SK-N-SH treated with all-trans-retinoic acid at 6 μM for 48 hours (cell line): ENCODE measurements at regions not wholly inside any gene's neighbourhood (a gene's known extent, or its start where the extent isn't known, plus 50 kb on each side); places are given as distances from the start of the nearest gene placed in this dataset.

ENCODE experiments used
- ATAC-seq: fragments of 200-7000 bp; cut with Tn5 transposase; 3 replicates; pipeline ENCODE4 v1.9.1; 2020; ENCODE audit warnings: mild to moderate bottlenecking, moderate library complexity
- ARNTL ChIP-seq: fragments of 450-650 bp; formaldehyde crosslinking; IDR thresholded peaks from 2 replicates; pipeline ENCODE4 v1.5.0; 2020; ENCODE audit warnings: low read depth, mild to moderate bottlenecking, moderate library complexity, borderline replicate concordance
- BACH2 ChIP-seq: fragments of 250-450 bp; sonication (Bioruptor Pico); IDR thresholded peaks from 2 replicates; pipeline ENCODE4 v1.9.0; 2021; ENCODE audit warnings: mild to moderate bottlenecking, borderline replicate concordance
- CREB5 ChIP-seq: fragments of 250-450 bp; sonication (Bioruptor Pico); IDR thresholded peaks from 2 replicates; pipeline ENCODE4 v1.5.1; 2020; ENCODE audit warnings: low read depth, mild to moderate bottlenecking, moderate library complexity
- CSDC2 ChIP-seq: fragments of 250-450 bp; sonication (Bioruptor Pico); IDR thresholded peaks from 2 replicates; pipeline ENCODE4 v1.5.0; 2020; ENCODE audit warnings: mild to moderate bottlenecking, moderate library complexity
- ESRRG ChIP-seq: fragments of 250-450 bp; sonication (Bioruptor Pico); IDR thresholded peaks from 2 replicates; pipeline ENCODE4 v1.6.1; 2021; ENCODE audit warnings: mild to moderate bottlenecking
- GLIS3 ChIP-seq: fragments of 250-450 bp; sonication (Bioruptor Pico); IDR thresholded peaks from 2 replicates; pipeline ENCODE4 v1.5.0; 2020; ENCODE audit warnings: mild to moderate bottlenecking, moderate library complexity
- ISL1 ChIP-seq: fragments of 250-450 bp; sonication (Bioruptor Pico); IDR thresholded peaks from 2 replicates; pipeline ENCODE4 v2.1.2; 2022; ENCODE audit warnings: mild to moderate bottlenecking, moderate library complexity
- OSR1 ChIP-seq: fragments of 250-450 bp; sonication (Bioruptor Pico); IDR thresholded peaks from 2 replicates; pipeline ENCODE4 v1.8.0; 2022; ENCODE audit warnings: moderate library complexity, mild to moderate bottlenecking, inconsistent platforms
- PPARA ChIP-seq: fragments of 250-450 bp; sonication (Bioruptor Pico); IDR thresholded peaks from 2 replicates; pipeline ENCODE4 v1.5.0; 2020; ENCODE audit warnings: mild to moderate bottlenecking, borderline replicate concordance
- RARB ChIP-seq: fragments of 250-450 bp; sonication (Bioruptor Pico); IDR thresholded peaks from 2 replicates; pipeline ENCODE4 v1.8.0; 2021; ENCODE audit warnings: mild to moderate bottlenecking, moderate library complexity
- SNAI2 ChIP-seq: fragments of 250-450 bp; sonication (Bioruptor Pico); IDR thresholded peaks from 2 replicates; pipeline ENCODE4 v1.5.0; 2020; ENCODE audit warnings: mild to moderate bottlenecking, moderate library complexity
- TCF4 ChIP-seq: fragments of 250-450 bp; sonication (Bioruptor Pico); IDR thresholded peaks from 2 replicates; pipeline ENCODE4 v1.8.0; 2021; ENCODE audit warnings: mild to moderate bottlenecking, moderate library complexity, borderline replicate concordance
- ZC3H10 ChIP-seq: fragments of 250-450 bp; sonication (Bioruptor Pico); IDR thresholded peaks from 2 replicates; pipeline ENCODE4 v1.5.1; 2021; ENCODE audit warnings: mild to moderate bottlenecking, moderate library complexity
- ZFP3 ChIP-seq: fragments of 250-450 bp; sonication (Bioruptor Pico); IDR thresholded peaks from 2 replicates; pipeline ENCODE4 v1.5.0; 2020; ENCODE audit warnings: mild to moderate bottlenecking, moderate library complexity
- ZFP30 ChIP-seq: fragments of 450-650 bp; formaldehyde crosslinking; IDR thresholded peaks from 2 replicates; pipeline ENCODE4 v1.5.0; 2022; ENCODE audit warnings: mild to moderate bottlenecking, moderate library complexity
- ZNF565 ChIP-seq: fragments of 450-650 bp; formaldehyde crosslinking; conservative IDR thresholded peaks from 2 replicates; pipeline ENCODE4 v1.5.0; 2020; ENCODE audit warnings: low read depth, mild to moderate bottlenecking, moderate library complexity
- ZNF70 ChIP-seq: fragments of 450-650 bp; formaldehyde crosslinking; IDR thresholded peaks from 2 replicates; pipeline ENCODE4 v1.5.0; 2020; ENCODE audit warnings: mild to moderate bottlenecking, moderate library complexity
- TF ChIP-seq, protein P1 (sequence below): fragments of 250-450 bp; sonication (Bioruptor Pico); IDR thresholded peaks from 2 replicates; pipeline ENCODE4 v1.8.0; 2021; ENCODE audit warnings: low read depth, mild to moderate bottlenecking, moderate library complexity, borderline replicate concordance
- TF ChIP-seq, protein P2 (sequence below): fragments of 250-450 bp; sonication (Bioruptor Pico); IDR thresholded peaks from 2 replicates; pipeline ENCODE4 v1.8.0; 2020; ENCODE audit warnings: mild to moderate bottlenecking, moderate library complexity, borderline replicate concordance
- TF ChIP-seq, protein P3 (sequence below): fragments of 250-450 bp; sonication (Bioruptor Pico); IDR thresholded peaks from 2 replicates; pipeline ENCODE4 v1.5.1; 2021; ENCODE audit warnings: mild to moderate bottlenecking, moderate library complexity

DNA sequence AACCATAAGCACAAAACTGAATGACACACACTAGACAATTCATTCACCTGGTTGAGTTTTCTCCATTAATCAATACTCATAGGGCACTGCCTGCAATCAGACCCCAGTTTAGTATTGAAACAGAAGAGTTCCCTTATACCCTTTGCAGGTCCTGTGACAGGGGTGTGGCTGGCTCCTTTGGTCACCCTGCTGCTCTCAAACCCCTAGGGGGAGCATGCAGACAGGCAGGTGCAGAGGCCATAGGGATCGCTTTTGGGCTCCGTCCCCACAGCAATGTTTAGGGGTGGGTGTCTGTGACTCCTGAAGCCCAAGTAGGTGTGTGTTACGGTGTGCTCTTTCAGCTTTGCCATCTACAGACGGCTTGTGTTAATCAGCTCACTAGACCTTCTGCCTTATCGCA, 210.4 kb downstream of the CENPW start:
- ATAC-seq = no peak
- TF ChIP-seq ZFP30 (CRISPR knock-in tag) = no peak
- TF ChIP-seq, protein P1, sequence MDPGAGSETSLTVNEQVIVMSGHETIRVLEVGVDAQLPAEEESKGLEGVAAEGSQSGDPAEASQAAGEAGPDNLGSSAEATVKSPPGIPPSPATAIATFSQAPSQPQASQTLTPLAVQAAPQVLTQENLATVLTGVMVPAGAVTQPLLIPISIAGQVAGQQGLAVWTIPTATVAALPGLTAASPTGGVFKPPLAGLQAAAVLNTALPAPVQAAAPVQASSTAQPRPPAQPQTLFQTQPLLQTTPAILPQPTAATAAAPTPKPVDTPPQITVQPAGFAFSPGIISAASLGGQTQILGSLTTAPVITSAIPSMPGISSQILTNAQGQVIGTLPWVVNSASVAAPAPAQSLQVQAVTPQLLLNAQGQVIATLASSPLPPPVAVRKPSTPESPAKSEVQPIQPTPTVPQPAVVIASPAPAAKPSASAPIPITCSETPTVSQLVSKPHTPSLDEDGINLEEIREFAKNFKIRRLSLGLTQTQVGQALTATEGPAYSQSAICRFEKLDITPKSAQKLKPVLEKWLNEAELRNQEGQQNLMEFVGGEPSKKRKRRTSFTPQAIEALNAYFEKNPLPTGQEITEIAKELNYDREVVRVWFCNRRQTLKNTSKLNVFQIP (CRISPR knock-in tag) = no peak
- TF ChIP-seq BACH2 (CRISPR knock-in tag) = no peak
- no peak for TF ChIP-seq RARB (CRISPR knock-in tag)
- no peak for TF ChIP-seq CSDC2 (CRISPR knock-in tag)
- TF ChIP-seq, protein P2, sequence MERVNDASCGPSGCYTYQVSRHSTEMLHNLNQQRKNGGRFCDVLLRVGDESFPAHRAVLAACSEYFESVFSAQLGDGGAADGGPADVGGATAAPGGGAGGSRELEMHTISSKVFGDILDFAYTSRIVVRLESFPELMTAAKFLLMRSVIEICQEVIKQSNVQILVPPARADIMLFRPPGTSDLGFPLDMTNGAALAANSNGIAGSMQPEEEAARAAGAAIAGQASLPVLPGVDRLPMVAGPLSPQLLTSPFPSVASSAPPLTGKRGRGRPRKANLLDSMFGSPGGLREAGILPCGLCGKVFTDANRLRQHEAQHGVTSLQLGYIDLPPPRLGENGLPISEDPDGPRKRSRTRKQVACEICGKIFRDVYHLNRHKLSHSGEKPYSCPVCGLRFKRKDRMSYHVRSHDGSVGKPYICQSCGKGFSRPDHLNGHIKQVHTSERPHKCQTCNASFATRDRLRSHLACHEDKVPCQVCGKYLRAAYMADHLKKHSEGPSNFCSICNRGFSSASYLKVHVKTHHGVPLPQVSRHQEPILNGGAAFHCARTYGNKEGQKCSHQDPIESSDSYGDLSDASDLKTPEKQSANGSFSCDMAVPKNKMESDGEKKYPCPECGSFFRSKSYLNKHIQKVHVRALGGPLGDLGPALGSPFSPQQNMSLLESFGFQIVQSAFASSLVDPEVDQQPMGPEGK (CRISPR knock-in tag) = no peak
- TF ChIP-seq, all 23 proteins: peak for 0

- TF ChIP-seq GLIS3 = no peak
- TF ChIP-seq, protein P1 (CRISPR knock-in tag) = no peak
- TF ChIP-seq, protein P2 (CRISPR knock-in tag) = no peak
- TF ChIP-seq, protein P3, sequence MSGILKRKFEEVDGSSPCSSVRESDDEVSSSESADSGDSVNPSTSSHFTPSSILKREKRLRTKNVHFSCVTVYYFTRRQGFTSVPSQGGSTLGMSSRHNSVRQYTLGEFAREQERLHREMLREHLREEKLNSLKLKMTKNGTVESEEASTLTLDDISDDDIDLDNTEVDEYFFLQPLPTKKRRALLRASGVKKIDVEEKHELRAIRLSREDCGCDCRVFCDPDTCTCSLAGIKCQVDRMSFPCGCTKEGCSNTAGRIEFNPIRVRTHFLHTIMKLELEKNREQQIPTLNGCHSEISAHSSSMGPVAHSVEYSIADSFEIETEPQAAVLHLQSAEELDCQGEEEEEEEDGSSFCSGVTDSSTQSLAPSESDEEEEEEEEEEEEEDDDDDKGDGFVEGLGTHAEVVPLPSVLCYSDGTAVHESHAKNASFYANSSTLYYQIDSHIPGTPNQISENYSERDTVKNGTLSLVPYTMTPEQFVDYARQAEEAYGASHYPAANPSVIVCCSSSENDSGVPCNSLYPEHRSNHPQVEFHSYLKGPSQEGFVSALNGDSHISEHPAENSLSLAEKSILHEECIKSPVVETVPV (CRISPR knock-in tag) = no peak
- no peak for ATAC-seq
Observed at GRCh38 chr6:126551832-126552231, 211.9 kb downstream of the CENPW start.

- TF ChIP-seq ESRRG (CRISPR knock-in tag) = no peak
- TF ChIP-seq ZNF70 (CRISPR knock-in tag) = no peak
- no peak for TF ChIP-seq BACH2 (CRISPR knock-in tag)
- TF ChIP-seq ISL1 = no peak
- TF ChIP-seq ZFP30 (CRISPR knock-in tag) = no peak
- TF ChIP-seq CREB5 (CRISPR knock-in tag) = no peak
- TF ChIP-seq SNAI2 (CRISPR knock-in tag) = no peak
- no peak for TF ChIP-seq ZC3H10 (CRISPR knock-in tag)
- TF ChIP-seq RARB (CRISPR knock-in tag) = no peak
- TF ChIP-seq ARNTL = no peak
- TF ChIP-seq ZNF565 = no peak
- no peak for TF ChIP-seq GLIS3
- no peak for TF ChIP-seq TCF4
- TF ChIP-seq OSR1 (CRISPR knock-in tag) = no peak
- TF ChIP-seq CSDC2 (CRISPR knock-in tag) = no peak
- TF ChIP-seq, protein P3 (CRISPR knock-in tag) = no peak
- no peak for TF ChIP-seq ZFP3 (CRISPR knock-in tag)
- TF ChIP-seq, protein P2 (CRISPR knock-in tag) = no peak
- no peak for TF ChIP-seq PPARA
- no peak for ATAC-seq
Observed at GRCh38 chr6:126553854-126554253, 213.9 kb downstream of the CENPW start.
